ENCODE measurements at regions not wholly inside any gene's neighbourhood (a gene's known extent, or its start where the extent isn't known, plus 50 kb on each side); places are given as distances from the start of the nearest gene placed in this dataset.

DNA sequence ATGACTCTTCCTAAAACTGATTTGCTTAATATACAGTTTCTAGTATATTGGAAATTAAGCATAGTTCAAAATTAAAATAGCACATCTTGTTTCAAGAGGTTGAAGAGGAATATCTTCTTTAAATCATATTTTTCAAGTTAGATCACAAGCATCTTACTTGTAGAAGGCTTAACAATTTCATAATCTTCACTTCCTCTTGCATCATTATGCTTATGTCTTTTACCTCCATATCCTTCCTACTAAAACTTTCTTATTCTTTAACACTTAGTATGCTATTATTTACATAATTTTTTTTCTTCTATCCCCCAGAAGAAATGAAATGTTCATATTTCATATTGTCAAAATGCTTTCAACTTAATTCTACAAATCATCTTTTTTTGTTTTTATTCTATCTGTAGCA lies 1354.9 kb upstream of the TMEFF2 start:
- Histone ChIP-seq H3K36me3 (ENCODE audit: control insufficient read depth in 2 of 2, extremely low read depth in 1 of 2, insufficient read depth in 1 of 2, low read length in 1 of 2) (no peaks in the 10 kb centered on the region), H3K9me3 (peaks cover 2% of the 10 kb centered on the region), H3K27ac (ENCODE audit: low read length) (no peak overlapping the region), H3K4me1 (ENCODE audit: control insufficient read depth in 1 of 2, extremely low read depth in 1 of 2, insufficient read depth in 2 of 2, low read length in 2 of 2) (no peaks in the 10 kb centered on the region), H3K4me3 (ENCODE audit: control insufficient read depth in 1 of 2, extremely low read depth in 1 of 2, low read length in 1 of 2) (no peak overlapping the region), H3K27me3 (replicated peaks in 1 of 2; ENCODE audit: control insufficient read depth in 2 of 2, extremely low read depth in 1 of 2, insufficient read depth in 2 of 2, low read length in 1 of 2) (no peaks in the 10 kb centered on the region)
- Mint-ChIP-seq H3K36me3 (no peaks in the 10 kb centered on the region), H3K27me3 (no peaks in the 10 kb centered on the region), H3K9me3 (peaks cover 4 to 16% (median 7%) of the 10 kb centered on the region in 3 donors), H3K27ac (no peak overlapping the region), H3K4me1 (no peaks in the 10 kb centered on the region), H3K4me3 (no peak overlapping the region)
- ATAC-seq (replicated peaks in 1 of 4), result no peak
- no peak for DNase-seq
- CTCF ChIA-PET, result no interaction called here
- POLR2A ChIA-PET, result no interaction called here

DNA sequence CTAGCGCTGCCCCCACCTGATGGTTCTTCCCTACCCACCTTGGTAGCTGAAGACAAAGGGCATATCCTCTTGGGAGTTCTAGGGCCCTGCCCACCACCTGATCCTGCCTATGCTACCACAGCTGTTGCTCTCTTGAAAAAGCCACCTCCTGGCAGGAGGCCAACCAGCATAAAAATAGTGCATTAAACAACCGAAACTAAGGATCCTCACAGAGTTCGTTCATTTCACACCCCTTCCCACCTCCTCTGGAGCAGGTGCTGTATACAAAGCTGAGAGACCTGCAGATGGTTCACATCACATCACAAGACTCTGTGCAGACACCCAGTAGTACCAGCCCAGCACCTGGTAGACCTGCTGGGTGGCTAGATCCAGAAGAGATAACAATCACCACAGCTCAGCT lies 1348.0 kb upstream of the TMEFF2 start:
- Histone ChIP-seq H3K27me3 (replicated peaks in 1 of 2; ENCODE audit: control insufficient read depth in 2 of 2, extremely low read depth in 1 of 2, insufficient read depth in 2 of 2, low read length in 1 of 2) (no peaks in the 10 kb centered on the region), H3K27ac (ENCODE audit: low read length) (no peak overlapping the region), H3K9me3 (no peaks in the 10 kb centered on the region), H3K4me1 (ENCODE audit: control insufficient read depth in 1 of 2, extremely low read depth in 1 of 2, insufficient read depth in 2 of 2, low read length in 2 of 2) (no peaks in the 10 kb centered on the region), H3K36me3 (ENCODE audit: control insufficient read depth in 2 of 2, extremely low read depth in 1 of 2, insufficient read depth in 1 of 2, low read length in 1 of 2) (no peaks in the 10 kb centered on the region), H3K4me3 (ENCODE audit: control insufficient read depth in 1 of 2, extremely low read depth in 1 of 2, low read length in 1 of 2) (no peak overlapping the region)
- H3K4me1 Mint-ChIP-seq, result no peaks in the 10 kb centered on the region
- POLR2A ChIA-PET, result no interaction called here
- H3K4me3 Mint-ChIP-seq, result no peak overlapping the region
- no peak for ATAC-seq (replicated peaks in 1 of 4)
- H3K9me3 Mint-ChIP-seq, result peaks cover 0 to 8% (median 4%) of the 10 kb centered on the region in 3 donors
- no peaks in the 10 kb centered on the region for H3K27me3 Mint-ChIP-seq
- WGBS (ENCODE audit: insufficient coverage), result 92% methylated on average over 1 of the region's 3 CpGs
- H3K27ac Mint-ChIP-seq, result no peak overlapping the region
- no peaks in the 10 kb centered on the region for H3K36me3 Mint-ChIP-seq
- no peak for DNase-seq
- CTCF ChIA-PET, result no interaction called here

DNA sequence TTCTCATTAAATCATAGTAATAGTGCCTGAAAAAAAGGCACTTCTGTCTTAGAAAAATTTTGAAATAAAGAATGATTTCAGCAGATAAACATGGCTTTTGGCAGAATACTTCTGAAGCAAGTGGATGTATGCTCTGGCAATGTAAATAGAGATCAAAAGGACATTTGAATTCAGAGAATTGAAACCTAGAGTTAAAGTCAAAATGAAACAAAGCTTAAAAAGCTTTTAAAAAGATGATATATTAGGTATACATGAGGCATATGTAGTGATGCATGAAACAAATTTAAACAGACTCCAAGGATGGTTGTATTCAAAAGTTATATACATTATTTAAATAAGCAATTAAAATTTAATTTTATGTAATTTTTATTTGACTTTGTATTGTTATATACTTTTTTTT lies 1344.5 kb upstream of the TMEFF2 start:
- Histone ChIP-seq H3K9me3 (no peaks in the 10 kb centered on the region), H3K27me3 (replicated peaks in 1 of 2; ENCODE audit: control insufficient read depth in 2 of 2, extremely low read depth in 1 of 2, insufficient read depth in 2 of 2, low read length in 1 of 2) (no peaks in the 10 kb centered on the region), H3K4me1 (ENCODE audit: control insufficient read depth in 1 of 2, extremely low read depth in 1 of 2, insufficient read depth in 2 of 2, low read length in 2 of 2) (no peaks in the 10 kb centered on the region), H3K36me3 (ENCODE audit: control insufficient read depth in 2 of 2, extremely low read depth in 1 of 2, insufficient read depth in 1 of 2, low read length in 1 of 2) (no peaks in the 10 kb centered on the region), H3K4me3 (ENCODE audit: control insufficient read depth in 1 of 2, extremely low read depth in 1 of 2, low read length in 1 of 2) (no peak overlapping the region), H3K27ac (ENCODE audit: low read length) (no peak overlapping the region)
- no peak overlapping the region for H3K4me3 Mint-ChIP-seq
- H3K27me3 Mint-ChIP-seq, result no peaks in the 10 kb centered on the region
- ATAC-seq (replicated peaks in 1 of 4) (no peak), DNase-seq (no peak)
- ChIA-PET POLR2A (no interaction called here), CTCF (no interaction called here)
- H3K27ac Mint-ChIP-seq, result no peak overlapping the region
- H3K36me3 Mint-ChIP-seq, result no peaks in the 10 kb centered on the region
- H3K4me1 Mint-ChIP-seq, result no peaks in the 10 kb centered on the region
- H3K9me3 Mint-ChIP-seq, result no peaks in the 10 kb centered on the region

DNA sequence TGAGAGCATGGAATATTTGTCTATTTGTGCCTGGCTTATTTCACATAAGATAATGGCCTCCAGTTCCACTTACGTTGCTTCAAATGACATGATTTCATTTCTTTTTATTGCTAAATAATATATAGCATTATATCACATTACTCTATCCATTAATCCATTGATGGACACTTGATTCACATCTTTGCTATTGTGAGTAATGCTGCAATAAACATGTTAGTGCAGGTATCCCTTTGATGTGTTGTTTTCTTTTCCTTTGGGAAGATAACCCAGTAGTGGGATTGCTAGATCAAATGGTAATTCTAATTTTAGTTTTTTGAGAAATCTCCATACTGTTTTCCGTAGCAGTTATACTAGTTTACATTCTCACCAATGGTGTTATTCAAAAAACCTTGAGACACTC lies 1343.3 kb upstream of the TMEFF2 start:
- Histone ChIP-seq H3K4me3 (ENCODE audit: control insufficient read depth in 1 of 2, extremely low read depth in 1 of 2, low read length in 1 of 2) (no peak overlapping the region), H3K27ac (ENCODE audit: low read length) (no peak overlapping the region), H3K36me3 (ENCODE audit: control insufficient read depth in 2 of 2, extremely low read depth in 1 of 2, insufficient read depth in 1 of 2, low read length in 1 of 2) (no peaks in the 10 kb centered on the region), H3K4me1 (ENCODE audit: control insufficient read depth in 1 of 2, extremely low read depth in 1 of 2, insufficient read depth in 2 of 2, low read length in 2 of 2) (no peaks in the 10 kb centered on the region), H3K9me3 (no peaks in the 10 kb centered on the region), H3K27me3 (replicated peaks in 1 of 2; ENCODE audit: control insufficient read depth in 2 of 2, extremely low read depth in 1 of 2, insufficient read depth in 2 of 2, low read length in 1 of 2) (no peaks in the 10 kb centered on the region)
- Mint-ChIP-seq H3K4me3 (no peak overlapping the region), H3K4me1 (no peaks in the 10 kb centered on the region), H3K27ac (no peak overlapping the region), H3K27me3 (no peaks in the 10 kb centered on the region), H3K9me3 (no peaks in the 10 kb centered on the region), H3K36me3 (no peaks in the 10 kb centered on the region)
- POLR2A ChIA-PET, result no interaction called here
- no peak for ATAC-seq (replicated peaks in 1 of 4)
- no CpG with 5 or more reads among the region's 2 CpGs for WGBS (ENCODE audit: insufficient coverage)
- CTCF ChIA-PET, result no interaction called here
- DNase-seq, result no peak

DNA sequence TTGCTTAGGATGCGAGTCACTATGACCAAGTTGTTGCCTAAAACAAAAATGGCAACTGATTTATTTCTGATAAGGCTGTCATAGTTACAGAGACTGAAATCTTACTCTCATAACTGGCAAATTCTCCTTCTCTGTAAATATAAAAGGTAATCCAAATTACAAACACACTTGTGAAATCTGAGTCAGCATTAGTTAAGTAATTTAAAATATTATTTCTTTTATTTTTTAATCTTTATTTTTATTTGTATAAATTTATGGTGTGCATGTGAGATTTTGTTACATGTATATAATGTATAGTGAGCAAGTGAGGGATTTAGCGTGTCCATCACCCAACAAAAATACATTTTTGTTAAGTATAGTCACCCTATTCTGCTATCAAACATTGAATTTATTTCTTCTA lies 1342.8 kb upstream of the TMEFF2 start:
- Histone ChIP-seq H3K27me3 (replicated peaks in 1 of 2; ENCODE audit: control insufficient read depth in 2 of 2, extremely low read depth in 1 of 2, insufficient read depth in 2 of 2, low read length in 1 of 2) (no peaks in the 10 kb centered on the region), H3K4me3 (ENCODE audit: control insufficient read depth in 1 of 2, extremely low read depth in 1 of 2, low read length in 1 of 2) (no peak overlapping the region), H3K4me1 (ENCODE audit: control insufficient read depth in 1 of 2, extremely low read depth in 1 of 2, insufficient read depth in 2 of 2, low read length in 2 of 2) (no peaks in the 10 kb centered on the region), H3K27ac (ENCODE audit: low read length) (no peak overlapping the region), H3K36me3 (ENCODE audit: control insufficient read depth in 2 of 2, extremely low read depth in 1 of 2, insufficient read depth in 1 of 2, low read length in 1 of 2) (no peaks in the 10 kb centered on the region), H3K9me3 (no peaks in the 10 kb centered on the region)
- CTCF ChIA-PET, result no interaction called here
- no peak for DNase-seq
- Mint-ChIP-seq H3K27me3 (no peaks in the 10 kb centered on the region), H3K27ac (no peak overlapping the region), H3K4me1 (no peaks in the 10 kb centered on the region), H3K9me3 (no peaks in the 10 kb centered on the region), H3K36me3 (no peaks in the 10 kb centered on the region), H3K4me3 (no peak overlapping the region)
- ATAC-seq (replicated peaks in 1 of 4), result no peak
- POLR2A ChIA-PET, result no interaction called here
- no CpG with 5 or more reads among the region's 2 CpGs for WGBS (ENCODE audit: insufficient coverage)

DNA sequence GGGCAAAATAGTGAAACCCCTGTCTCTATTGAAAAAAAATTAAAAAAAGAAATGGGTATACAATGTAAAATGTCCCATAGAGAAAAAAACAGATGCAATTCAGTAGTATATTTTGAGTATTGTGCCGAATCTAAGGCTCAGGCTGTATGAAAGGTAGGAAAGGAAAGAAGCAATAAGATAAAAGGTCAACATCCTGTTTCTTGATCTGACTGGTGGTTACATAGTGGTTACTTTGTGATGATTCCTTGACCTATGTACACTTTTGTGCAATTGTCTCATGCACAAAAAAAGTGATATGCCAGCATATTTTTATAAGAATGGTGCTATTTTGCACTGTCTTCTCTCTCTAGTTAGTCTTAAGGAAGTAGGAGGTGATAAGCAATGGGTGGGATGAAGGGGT lies 1333.7 kb upstream of the TMEFF2 start:
- POLR2A ChIA-PET, result no interaction called here

DNA sequence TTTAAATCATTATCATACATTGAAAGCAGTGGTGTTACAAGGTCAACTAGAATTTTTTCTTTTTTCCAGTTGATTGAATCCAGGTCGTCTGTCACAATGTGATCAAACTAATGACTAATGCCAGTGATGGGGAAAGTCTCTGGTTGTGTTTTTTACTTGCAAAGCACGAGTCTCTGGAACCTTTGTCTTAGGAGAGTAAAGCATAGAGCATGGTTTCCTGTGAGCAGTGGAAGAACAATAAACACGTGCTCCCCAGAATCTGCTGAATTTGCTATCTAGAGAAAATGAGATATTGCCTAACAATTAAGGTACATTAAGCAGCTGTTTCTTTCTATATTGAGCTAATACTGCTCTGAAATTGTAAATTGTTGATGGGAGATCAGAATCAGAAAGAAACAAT lies 1332.4 kb upstream of the TMEFF2 start:
- peaks cover 0 to 11% of the 10 kb centered on the region in 2 experiments for H3K4me1 ChIP-seq (ENCODE audit: control insufficient read depth in 1 of 2, extremely low read depth in 1 of 2, insufficient read depth in 2 of 2, low read length in 2 of 2)
- no peak overlapping the region for H3K4me3 ChIP-seq (ENCODE audit: control insufficient read depth in 1 of 2, extremely low read depth in 1 of 2, low read length in 1 of 2)
- WGBS (ENCODE audit: insufficient coverage), result 39% methylated on average over 2 of the region's 3 CpGs
- DNase-seq (no peak), ATAC-seq (replicated peaks in 1 of 4) (no peak)
- ChIA-PET POLR2A (no interaction called here), CTCF (no interaction called here)
- H3K27me3 ChIP-seq (replicated peaks in 1 of 2; ENCODE audit: control insufficient read depth in 2 of 2, extremely low read depth in 1 of 2, insufficient read depth in 2 of 2, low read length in 1 of 2), result no peaks in the 10 kb centered on the region
- Mint-ChIP-seq H3K36me3 (no peaks in the 10 kb centered on the region), H3K9me3 (no peaks in the 10 kb centered on the region), H3K4me1 (peaks cover 0 to 2% (median 0%) of the 10 kb centered on the region in 3 donors), H3K27ac (no peak overlapping the region), H3K27me3 (no peaks in the 10 kb centered on the region), H3K4me3 (no peak overlapping the region)
- H3K27ac ChIP-seq (ENCODE audit: low read length), result no peak overlapping the region
- H3K36me3 ChIP-seq (ENCODE audit: control insufficient read depth in 2 of 2, extremely low read depth in 1 of 2, insufficient read depth in 1 of 2, low read length in 1 of 2), result no peaks in the 10 kb centered on the region
- no peaks in the 10 kb centered on the region for H3K9me3 ChIP-seq

More for the DNA sequence above, 1333.7 kb upstream of the TMEFF2 start:
- DNase-seq, result no peak
- CTCF ChIA-PET, result no interaction called here
- Mint-ChIP-seq H3K9me3 (no peaks in the 10 kb centered on the region), H3K36me3 (no peaks in the 10 kb centered on the region), H3K4me1 (peaks cover 0 to 2% (median 0%) of the 10 kb centered on the region in 3 donors), H3K27me3 (no peaks in the 10 kb centered on the region), H3K4me3 (no peak overlapping the region), H3K27ac (no peak overlapping the region)
- H3K27ac ChIP-seq (ENCODE audit: low read length), result no peak overlapping the region
- H3K9me3 ChIP-seq, result no peaks in the 10 kb centered on the region
- no peak for ATAC-seq (replicated peaks in 1 of 4)
- no peaks in the 10 kb centered on the region for H3K36me3 ChIP-seq (ENCODE audit: control insufficient read depth in 2 of 2, extremely low read depth in 1 of 2, insufficient read depth in 1 of 2, low read length in 1 of 2)
- H3K4me1 ChIP-seq (ENCODE audit: control insufficient read depth in 1 of 2, extremely low read depth in 1 of 2, insufficient read depth in 2 of 2, low read length in 2 of 2), result peaks cover 0 to 11% of the 10 kb centered on the region in 2 experiments
- H3K4me3 ChIP-seq (ENCODE audit: control insufficient read depth in 1 of 2, extremely low read depth in 1 of 2, low read length in 1 of 2), result no peak overlapping the region
- no peaks in the 10 kb centered on the region for H3K27me3 ChIP-seq (replicated peaks in 1 of 2; ENCODE audit: control insufficient read depth in 2 of 2, extremely low read depth in 1 of 2, insufficient read depth in 2 of 2, low read length in 1 of 2)
- 50% methylated on average over 1 of the region's 1 CpG for WGBS (ENCODE audit: insufficient coverage)

All from T-cell (primary cell).